Epithelial cell of esophagus (primary cell): ENCODE measurements at regions not wholly inside any gene's neighbourhood (a gene's known extent, or its start where the extent isn't known, plus 50 kb on each side); places are given as distances from the start of the nearest gene placed in this dataset.
"Not testable (repeated sequence)": the region's sequence is repeated elsewhere in the genome, so short reads cannot be mapped to it uniquely, and the experiment has no call there.

ENCODE experiments used
- DNase-seq: peaks from one replicate; pipeline ENCODE4 v3.0.0; 2010; ENCODE audit warnings: low read depth
- H3K4me3 ChIP-seq: 2 replicates; pipeline ENCODE4 v1.5.1; 2011; ENCODE audit warnings: mild to moderate bottlenecking, low read length, control low read depth
- TF ChIP-seq, protein P1 (sequence below): IDR thresholded peaks from 2 replicates; pipeline ENCODE4 v1.5.1; 2011; ENCODE audit warnings: low read depth, mild to moderate bottlenecking, low read length, control low read depth, inconsistent platforms; ENCODE audit not compliant: insufficient read depth; ENCODE audit errors: missing control alignments

GRCh38 chr3:30454636-30455035, 151.8 kb upstream of the TGFBR2 start:
- TF ChIP-seq, protein P1, sequence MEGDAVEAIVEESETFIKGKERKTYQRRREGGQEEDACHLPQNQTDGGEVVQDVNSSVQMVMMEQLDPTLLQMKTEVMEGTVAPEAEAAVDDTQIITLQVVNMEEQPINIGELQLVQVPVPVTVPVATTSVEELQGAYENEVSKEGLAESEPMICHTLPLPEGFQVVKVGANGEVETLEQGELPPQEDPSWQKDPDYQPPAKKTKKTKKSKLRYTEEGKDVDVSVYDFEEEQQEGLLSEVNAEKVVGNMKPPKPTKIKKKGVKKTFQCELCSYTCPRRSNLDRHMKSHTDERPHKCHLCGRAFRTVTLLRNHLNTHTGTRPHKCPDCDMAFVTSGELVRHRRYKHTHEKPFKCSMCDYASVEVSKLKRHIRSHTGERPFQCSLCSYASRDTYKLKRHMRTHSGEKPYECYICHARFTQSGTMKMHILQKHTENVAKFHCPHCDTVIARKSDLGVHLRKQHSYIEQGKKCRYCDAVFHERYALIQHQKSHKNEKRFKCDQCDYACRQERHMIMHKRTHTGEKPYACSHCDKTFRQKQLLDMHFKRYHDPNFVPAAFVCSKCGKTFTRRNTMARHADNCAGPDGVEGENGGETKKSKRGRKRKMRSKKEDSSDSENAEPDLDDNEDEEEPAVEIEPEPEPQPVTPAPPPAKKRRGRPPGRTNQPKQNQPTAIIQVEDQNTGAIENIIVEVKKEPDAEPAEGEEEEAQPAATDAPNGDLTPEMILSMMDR, result no peak
- DNase-seq, result no peak
- H3K4me3 ChIP-seq, result no peak overlapping the region

DNA sequence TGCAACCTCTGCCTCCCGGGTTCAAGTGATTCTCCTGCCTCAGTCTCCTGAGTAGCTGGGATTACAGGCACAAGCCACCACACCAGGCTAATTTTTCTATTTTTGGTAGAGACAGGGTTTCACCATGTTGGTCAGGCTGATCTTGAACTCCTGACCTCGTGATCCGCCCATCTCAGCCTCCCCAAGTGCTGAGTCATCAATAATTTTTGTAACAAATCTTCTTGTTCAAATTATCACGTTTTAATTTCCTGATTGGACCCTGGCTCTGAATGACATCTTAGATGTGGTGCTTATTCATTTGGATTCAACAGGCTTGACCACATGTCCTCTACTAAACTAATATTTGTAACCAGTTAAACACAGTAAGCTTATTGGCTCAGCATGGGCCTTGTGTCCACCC, 151.3 kb upstream of the TGFBR2 start:
- DNase-seq, H3K4me3 ChIP-seq: not testable (repeated sequence)

GRCh38 chr3:30455840-30456239, 150.6 kb upstream of the TGFBR2 start:
- DNase-seq, result no peak
- H3K4me3 ChIP-seq, result no peak overlapping the region
- TF ChIP-seq, protein P1, result no peak

GRCh38 chr3:30456264-30456663, 150.1 kb upstream of the TGFBR2 start:
- TF ChIP-seq, protein P1, result no peak
- no peak overlapping the region for H3K4me3 ChIP-seq
- no peak for DNase-seq

- TF ChIP-seq, protein P1, result no peak
- DNase-seq, result no peak
- H3K4me3 ChIP-seq, result no peak overlapping the region
Observed at GRCh38 chr3:30457081-30457480, 149.3 kb upstream of the TGFBR2 start.

DNA sequence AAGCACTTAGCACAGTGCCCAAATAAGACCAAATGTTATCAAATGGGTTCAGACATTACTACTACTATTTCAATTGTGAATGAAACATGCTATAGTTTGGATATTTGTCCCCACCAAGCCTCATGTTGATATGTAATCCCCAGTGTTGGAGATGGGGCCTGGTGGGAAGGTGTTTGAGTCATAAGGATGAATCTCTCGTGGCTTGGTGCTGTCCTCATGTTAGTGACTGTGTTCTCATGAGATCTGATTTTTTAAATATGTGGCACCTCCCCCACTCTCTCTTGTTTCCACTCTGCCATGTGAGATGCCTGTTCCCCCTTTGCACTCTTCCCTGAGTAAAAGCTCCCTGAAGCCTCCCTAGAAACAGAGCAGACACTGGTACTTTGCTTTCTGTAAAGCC, 148.7 kb upstream of the TGFBR2 start:
- TF ChIP-seq, protein P1, result no peak
- no peak overlapping the region for H3K4me3 ChIP-seq
- DNase-seq, result no peak

DNA sequence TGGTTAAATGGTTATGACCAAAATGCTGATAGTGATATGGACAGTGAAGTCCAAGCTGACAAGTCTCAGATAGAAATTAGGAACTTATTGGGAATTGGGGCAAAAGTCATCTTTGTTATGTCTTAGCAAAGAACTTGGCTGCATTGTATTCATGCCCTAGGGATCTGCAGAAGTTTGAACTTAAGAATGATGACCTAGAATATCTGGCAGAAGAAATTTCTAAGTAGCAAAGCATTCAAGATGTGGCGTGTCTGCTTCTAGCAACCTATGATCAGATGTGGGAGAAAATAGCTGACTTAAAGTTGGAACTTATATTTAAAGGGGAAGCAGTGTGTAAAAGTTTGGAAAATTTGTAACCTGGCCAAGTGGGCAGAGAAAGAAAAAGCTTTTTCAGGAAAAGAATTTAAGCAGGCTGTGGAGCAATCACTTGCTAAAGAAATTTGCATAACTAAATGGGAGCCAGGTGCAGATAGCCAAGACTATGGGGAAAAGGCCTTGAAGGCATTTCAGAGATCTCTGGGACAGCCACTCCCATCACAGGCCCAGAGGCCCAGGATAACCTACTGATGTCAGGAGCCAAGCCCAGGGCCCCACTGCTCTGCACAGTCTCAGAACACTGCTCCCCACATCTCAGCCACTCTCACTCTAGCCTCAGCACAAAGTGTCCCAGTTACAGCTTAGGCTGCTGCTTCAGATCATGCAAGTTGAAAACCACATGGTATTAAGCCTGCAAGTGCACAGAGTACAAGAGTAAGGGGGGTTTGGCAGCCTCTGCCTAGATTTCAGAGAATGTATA, 147.8 kb upstream of the TGFBR2 start:
- DNase-seq, result no peak
- no peak overlapping the region for H3K4me3 ChIP-seq
- TF ChIP-seq, protein P1, result no peak
